ENCODE measurements at regions not wholly inside any gene's neighbourhood (a gene's known extent, or its start where the extent isn't known, plus 50 kb on each side); places are given as distances from the start of the nearest gene placed in this dataset.

GRCh38 chr17:79482727-79483521 is 127.9 kb downstream of the RBFOX3 start:
- peaks cover 0 to 6% (median 0%) of the 10 kb centered on the region in 3 donors for H3K36me3 Mint-ChIP-seq
- no peak overlapping the region for H3K27ac Mint-ChIP-seq
- POLR2A ChIA-PET: no interaction called here
- ATAC-seq (no peak), DNase-seq (no peak)
- peaks cover 0 to 6% (median 1%) of the 10 kb centered on the region in 4 donors for H3K4me1 Mint-ChIP-seq
- H3K27me3 Mint-ChIP-seq: peaks cover 29 to 94% (median 71%) of the 10 kb centered on the region in 5 donors
- peaks cover 0 to 1% (median 0%) of the 10 kb centered on the region in 9 donors for H3K9me3 Mint-ChIP-seq
- no peak overlapping the region for H3K4me3 Mint-ChIP-seq

GRCh38 chr17:79479876-79480275 is 131.0 kb downstream of the RBFOX3 start:
- peaks cover 0 to 6% (median 2%) of the 10 kb centered on the region in 4 donors for H3K4me1 Mint-ChIP-seq
- no peak for DNase-seq
- peaks cover 29 to 89% (median 66%) of the 10 kb centered on the region in 5 donors for H3K27me3 Mint-ChIP-seq
- peaks cover 0 to 1% (median 0%) of the 10 kb centered on the region in 9 donors for H3K9me3 Mint-ChIP-seq
- no peak overlapping the region for H3K4me3 Mint-ChIP-seq
- H3K27ac Mint-ChIP-seq: no peak overlapping the region
- H3K36me3 Mint-ChIP-seq: peaks cover 0 to 8% (median 0%) of the 10 kb centered on the region in 3 donors
- ATAC-seq: no peak
- POLR2A ChIA-PET: no interaction called here

- POLR2A ChIA-PET: no interaction called here
- Mint-ChIP-seq H3K9me3 (peaks cover 0 to 1% (median 0%) of the 10 kb centered on the region in 9 donors), H3K4me1 (peaks cover 0 to 6% (median 2%) of the 10 kb centered on the region in 4 donors), H3K27ac (no peak overlapping the region), H3K4me3 (no peak overlapping the region), H3K27me3 (peaks cover 28 to 90% (median 72%) of the 10 kb centered on the region in 5 donors), H3K36me3 (peaks cover 0 to 6% (median 0%) of the 10 kb centered on the region in 3 donors)
- DNase-seq (no peak), ATAC-seq (no peak)
Observed at GRCh38 chr17:79478841-79479240, 132.0 kb downstream of the RBFOX3 start.

- POLR2A ChIA-PET: no interaction called here
- DNase-seq: no peak
- peaks cover 24 to 89% (median 70%) of the 10 kb centered on the region in 5 donors for H3K27me3 Mint-ChIP-seq
- H3K27ac Mint-ChIP-seq: no peak overlapping the region
- H3K4me1 Mint-ChIP-seq: peaks cover 0 to 4% (median 1%) of the 10 kb centered on the region in 4 donors
- ATAC-seq: no peak
- peaks cover 0 to 2% (median 0%) of the 10 kb centered on the region in 3 donors for H3K36me3 Mint-ChIP-seq
- no peak overlapping the region for H3K4me3 Mint-ChIP-seq
- H3K9me3 Mint-ChIP-seq: no peaks in the 10 kb centered on the region
Observed at GRCh38 chr17:79478051-79478461, 132.8 kb downstream of the RBFOX3 start.

GRCh38 chr17:79476074-79476652 is 134.7 kb downstream of the RBFOX3 start:
- DNase-seq (no peak), ATAC-seq (no peak)
- POLR2A ChIA-PET: no interaction called here
- H3K4me1 Mint-ChIP-seq: peaks cover 0 to 2% (median 0%) of the 10 kb centered on the region in 4 donors
- H3K4me3 Mint-ChIP-seq: no peak overlapping the region
- no peak overlapping the region for H3K27ac Mint-ChIP-seq
- no peaks in the 10 kb centered on the region for H3K9me3 Mint-ChIP-seq
- peaks cover 21 to 70% (median 56%) of the 10 kb centered on the region in 5 donors for H3K27me3 Mint-ChIP-seq
- H3K36me3 Mint-ChIP-seq: peaks cover 0 to 2% (median 0%) of the 10 kb centered on the region in 3 donors

GRCh38 chr17:79473876-79474440 is 136.9 kb downstream of the RBFOX3 start:
- Mint-ChIP-seq H3K27me3 (peaks cover 16 to 48% (median 38%) of the 10 kb centered on the region in 5 donors), H3K27ac (no peak overlapping the region), H3K9me3 (no peaks in the 10 kb centered on the region), H3K36me3 (peaks cover 0 to 2% (median 0%) of the 10 kb centered on the region in 3 donors), H3K4me1 (peaks cover 0 to 2% (median 0%) of the 10 kb centered on the region in 4 donors), H3K4me3 (no peak overlapping the region)
- ATAC-seq: no peak
- POLR2A ChIA-PET: no interaction called here
- no peak for DNase-seq

- POLR2A ChIA-PET: no interaction called here
- Mint-ChIP-seq H3K4me1 (peaks cover 0 to 2% (median 0%) of the 10 kb centered on the region in 4 donors), H3K36me3 (peaks cover 0 to 2% (median 0%) of the 10 kb centered on the region in 3 donors), H3K27ac (no peak overlapping the region), H3K4me3 (no peak overlapping the region), H3K9me3 (no peaks in the 10 kb centered on the region), H3K27me3 (peaks cover 15 to 42% (median 36%) of the 10 kb centered on the region in 5 donors)
- no peak for ATAC-seq
- DNase-seq: no peak
Observed at GRCh38 chr17:79473111-79473875, 137.6 kb downstream of the RBFOX3 start.

GRCh38 chr17:79470754-79471153 is 140.1 kb downstream of the RBFOX3 start:
- H3K9me3 Mint-ChIP-seq: no peaks in the 10 kb centered on the region
- no peaks in the 10 kb centered on the region for H3K4me1 Mint-ChIP-seq
- H3K27me3 Mint-ChIP-seq: peaks cover 7 to 33% (median 24%) of the 10 kb centered on the region in 5 donors
- POLR2A ChIA-PET: no interaction called here
- no peak for DNase-seq
- no peaks in the 10 kb centered on the region for H3K36me3 Mint-ChIP-seq
- H3K4me3 Mint-ChIP-seq: no peak overlapping the region
- H3K27ac Mint-ChIP-seq: no peak overlapping the region
- no peak for ATAC-seq

GRCh38 chr17:79469646-79470045 is 141.2 kb downstream of the RBFOX3 start:
- Mint-ChIP-seq H3K27ac (no peak overlapping the region), H3K4me1 (no peaks in the 10 kb centered on the region), H3K36me3 (no peaks in the 10 kb centered on the region), H3K27me3 (peaks cover 3 to 24% (median 21%) of the 10 kb centered on the region in 5 donors), H3K4me3 (no peak overlapping the region), H3K9me3 (no peaks in the 10 kb centered on the region)
- DNase-seq (no peak), ATAC-seq (no peak)
- POLR2A ChIA-PET: no interaction called here

- Mint-ChIP-seq H3K27ac (no peak overlapping the region), H3K9me3 (no peaks in the 10 kb centered on the region), H3K36me3 (no peaks in the 10 kb centered on the region), H3K4me1 (no peaks in the 10 kb centered on the region), H3K27me3 (peaks cover 2 to 13% (median 8%) of the 10 kb centered on the region in 5 donors), H3K4me3 (no peak overlapping the region)
- ATAC-seq (no peak), DNase-seq (no peak)
- POLR2A ChIA-PET: no interaction called here
Observed at GRCh38 chr17:79468183-79468944, 142.5 kb downstream of the RBFOX3 start.

- no peak overlapping the region for H3K27ac Mint-ChIP-seq
Observed at GRCh38 chr17:79466562-79467350, 144.1 kb downstream of the RBFOX3 start.

More at GRCh38 chr17:79466562-79467350, 144.1 kb downstream of the RBFOX3 start:
- peaks cover 2 to 12% (median 8%) of the 10 kb centered on the region in 5 donors for H3K27me3 Mint-ChIP-seq
- POLR2A ChIA-PET: no interaction called here
- H3K36me3 Mint-ChIP-seq: no peaks in the 10 kb centered on the region
- no peaks in the 10 kb centered on the region for H3K4me1 Mint-ChIP-seq
- H3K4me3 Mint-ChIP-seq: no peak overlapping the region
- ATAC-seq (no peak), DNase-seq (no peak)
- H3K9me3 Mint-ChIP-seq: no peaks in the 10 kb centered on the region

Measured in naive thymus-derived CD8-positive, alpha-beta T cell (primary cell).